ENCODE measurements at regions not wholly inside any gene's neighbourhood (a gene's known extent, or its start where the extent isn't known, plus 50 kb on each side); places are given as distances from the start of the nearest gene placed in this dataset.

GRCh38 chr6:81894306-81894705 is 141.8 kb upstream of the TENT5A start:
- no CpG with 5 or more reads among the region's 4 CpGs for whole genome bisulfite sequencing (ENCODE audit: extremely low coverage, insufficient coverage, insufficient read length)
- peak in 1 of 2 donors; percentile 28 for DNase-seq

GRCh38 chr6:81892891-81893290 is 140.4 kb upstream of the TENT5A start:
- Histone ChIP-seq H4K12ac (ENCODE audit: low read depth, low read length) (no peak overlapping the region), H4K91ac (ENCODE audit: low read depth, low read length) (no peak overlapping the region), H3K9ac (ENCODE audit: low read length) (no peak overlapping the region), H3K4me3 (ENCODE audit: low read depth, low read length) (no peak overlapping the region), H2AK5ac (ENCODE audit: low read length) (no peak overlapping the region), H3K27me3 (ENCODE audit: insufficient read depth, low read length) (no peaks in the 10 kb centered on the region), H3K36me3 (ENCODE audit: control insufficient read depth in 1 of 2, insufficient read depth in 2 of 2, low read length in 2 of 2) (no peaks in the 10 kb centered on the region), H3K4me2 (ENCODE audit: low read length) (no peak overlapping the region), H3K4me1 (ENCODE audit: control insufficient read depth in 1 of 2, insufficient read depth in 2 of 2, low read length in 2 of 2) (peaks cover 12 to 18% of the 10 kb centered on the region in 2 experiments), H4K8ac (ENCODE audit: low read depth, low read length) (no peak overlapping the region), H3K9me3 (ENCODE audit: insufficient read depth, low read depth, low read length) (no peaks in the 10 kb centered on the region), H3K79me2 (ENCODE audit: control insufficient read depth, insufficient read depth, low read length, poor library complexity) (peaks cover 3% of the 10 kb centered on the region), H2BK5ac (ENCODE audit: low read depth, low read length, poor library complexity) (no peak overlapping the region), H3K14ac (ENCODE audit: low read length) (no peak overlapping the region), H3K79me1 (ENCODE audit: low read length) (peaks cover 20% of the 10 kb centered on the region), H3K18ac (ENCODE audit: low read length) (no peak overlapping the region), H2BK120ac (ENCODE audit: insufficient read depth, low read length, poor library complexity) (no peak overlapping the region), H3K27ac (ENCODE audit: low read depth, low read length) (no peak overlapping the region), H3K4ac (ENCODE audit: low read depth, low read length) (no peak overlapping the region), H2AFZ (ENCODE audit: insufficient read depth, low read length, poor library complexity) (no peak overlapping the region), H3K23ac (ENCODE audit: low read length) (no peak overlapping the region), H2BK12ac (ENCODE audit: low read length) (no peak overlapping the region)
- no CpG with 5 or more reads among the region's 3 CpGs for WGBS (ENCODE audit: extremely low coverage, insufficient coverage, insufficient read length)
- DNase-seq: no peak

More at GRCh38 chr6:81894306-81894705, 141.8 kb upstream of the TENT5A start:
- Histone ChIP-seq H3K79me1 (ENCODE audit: low read length) (peaks cover 20% of the 10 kb centered on the region), H4K8ac (ENCODE audit: low read depth, low read length) (no peak overlapping the region), H3K4me1 (ENCODE audit: control insufficient read depth in 1 of 2, insufficient read depth in 2 of 2, low read length in 2 of 2) (peaks cover 13 to 15% of the 10 kb centered on the region in 2 experiments), H3K4ac (ENCODE audit: low read depth, low read length) (no peak overlapping the region), H2BK12ac (ENCODE audit: low read length) (no peak overlapping the region), H4K12ac (ENCODE audit: low read depth, low read length) (no peak overlapping the region), H3K9me3 (ENCODE audit: insufficient read depth, low read depth, low read length) (no peaks in the 10 kb centered on the region), H3K23ac (ENCODE audit: low read length) (no peak overlapping the region), H2BK120ac (ENCODE audit: insufficient read depth, low read length, poor library complexity) (peak overlapping the region; percentile 30), H3K36me3 (ENCODE audit: control insufficient read depth in 1 of 2, insufficient read depth in 2 of 2, low read length in 2 of 2) (no peaks in the 10 kb centered on the region), H2AFZ (ENCODE audit: insufficient read depth, low read length, poor library complexity) (no peak overlapping the region), H3K9ac (ENCODE audit: low read length) (no peak overlapping the region), H3K4me2 (ENCODE audit: low read length) (no peak overlapping the region), H3K27me3 (ENCODE audit: insufficient read depth, low read length) (no peaks in the 10 kb centered on the region), H3K4me3 (ENCODE audit: low read depth, low read length) (no peak overlapping the region), H4K91ac (ENCODE audit: low read depth, low read length) (no peak overlapping the region), H2AK5ac (ENCODE audit: low read length) (no peak overlapping the region), H3K27ac (ENCODE audit: low read depth, low read length) (no peak overlapping the region), H3K79me2 (ENCODE audit: control insufficient read depth, insufficient read depth, low read length, poor library complexity) (peaks cover 3% of the 10 kb centered on the region), H3K14ac (ENCODE audit: low read length) (no peak overlapping the region), H3K18ac (ENCODE audit: low read length) (no peak overlapping the region), H2BK5ac (ENCODE audit: low read depth, low read length, poor library complexity) (no peak overlapping the region)

GRCh38 chr6:81891874-81892273 is 139.4 kb upstream of the TENT5A start:
- H3K4me1 ChIP-seq (ENCODE audit: control insufficient read depth in 1 of 2, insufficient read depth in 2 of 2, low read length in 2 of 2): peaks cover 7 to 14% of the 10 kb centered on the region in 2 experiments
- H3K4ac ChIP-seq (ENCODE audit: low read depth, low read length): no peak overlapping the region
- H3K4me3 ChIP-seq (ENCODE audit: low read depth, low read length): no peak overlapping the region
- peak overlapping the region; percentile 49 for H3K14ac ChIP-seq (ENCODE audit: low read length)
- H4K91ac ChIP-seq (ENCODE audit: low read depth, low read length): peak overlapping the region; percentile 77
- H3K79me1 ChIP-seq (ENCODE audit: low read length): peaks cover 17% of the 10 kb centered on the region
- H3K9me3 ChIP-seq (ENCODE audit: insufficient read depth, low read depth, low read length): no peaks in the 10 kb centered on the region
- H3K23ac ChIP-seq (ENCODE audit: low read length): no peak overlapping the region
- H3K27ac ChIP-seq (ENCODE audit: low read depth, low read length): no peak overlapping the region
- no peaks in the 10 kb centered on the region for H3K36me3 ChIP-seq (ENCODE audit: control insufficient read depth in 1 of 2, insufficient read depth in 2 of 2, low read length in 2 of 2)
- H3K18ac ChIP-seq (ENCODE audit: low read length): no peak overlapping the region
- no peaks in the 10 kb centered on the region for H3K27me3 ChIP-seq (ENCODE audit: insufficient read depth, low read length)
- H4K12ac ChIP-seq (ENCODE audit: low read depth, low read length): no peak overlapping the region
- peaks cover 3% of the 10 kb centered on the region for H3K79me2 ChIP-seq (ENCODE audit: control insufficient read depth, insufficient read depth, low read length, poor library complexity)
- H2AK5ac ChIP-seq (ENCODE audit: low read length): peak overlapping the region; percentile 96
- peak overlapping the region; percentile 79 for H2BK12ac ChIP-seq (ENCODE audit: low read length)
- peak overlapping the region; percentile 60 for H2BK120ac ChIP-seq (ENCODE audit: insufficient read depth, low read length, poor library complexity)
- H3K4me2 ChIP-seq (ENCODE audit: low read length): no peak overlapping the region
- WGBS (ENCODE audit: extremely low coverage, insufficient coverage, insufficient read length): no CpG with 5 or more reads among the region's 5 CpGs
- no peak overlapping the region for H2BK5ac ChIP-seq (ENCODE audit: low read depth, low read length, poor library complexity)
- no peak for DNase-seq
- no peak overlapping the region for H3K9ac ChIP-seq (ENCODE audit: low read length)
- no peak overlapping the region for H4K8ac ChIP-seq (ENCODE audit: low read depth, low read length)
- H2AFZ ChIP-seq (ENCODE audit: insufficient read depth, low read length, poor library complexity): no peak overlapping the region

GRCh38 chr6:81890846-81891245 is 138.4 kb upstream of the TENT5A start:
- H4K8ac ChIP-seq (ENCODE audit: low read depth, low read length): no peak overlapping the region
- no peak overlapping the region for H2BK12ac ChIP-seq (ENCODE audit: low read length)
- H3K27ac ChIP-seq (ENCODE audit: low read depth, low read length): no peak overlapping the region
- no peak overlapping the region for H2BK120ac ChIP-seq (ENCODE audit: insufficient read depth, low read length, poor library complexity)
- no peak overlapping the region for H3K4me3 ChIP-seq (ENCODE audit: low read depth, low read length)
- H3K79me1 ChIP-seq (ENCODE audit: low read length): peaks cover 12% of the 10 kb centered on the region
- H3K9me3 ChIP-seq (ENCODE audit: insufficient read depth, low read depth, low read length): no peaks in the 10 kb centered on the region
- no peaks in the 10 kb centered on the region for H3K36me3 ChIP-seq (ENCODE audit: control insufficient read depth in 1 of 2, insufficient read depth in 2 of 2, low read length in 2 of 2)
- no peaks in the 10 kb centered on the region for H3K27me3 ChIP-seq (ENCODE audit: insufficient read depth, low read length)
- no peak overlapping the region for H3K4ac ChIP-seq (ENCODE audit: low read depth, low read length)
- no peak overlapping the region for H2AFZ ChIP-seq (ENCODE audit: insufficient read depth, low read length, poor library complexity)
- no peak overlapping the region for H2AK5ac ChIP-seq (ENCODE audit: low read length)
- H3K4me1 ChIP-seq (ENCODE audit: control insufficient read depth in 1 of 2, insufficient read depth in 2 of 2, low read length in 2 of 2): peaks cover 4 to 11% of the 10 kb centered on the region in 2 experiments
- no peak for DNase-seq
- no peak overlapping the region for H3K14ac ChIP-seq (ENCODE audit: low read length)
- no peak overlapping the region for H3K18ac ChIP-seq (ENCODE audit: low read length)
- H2BK5ac ChIP-seq (ENCODE audit: low read depth, low read length, poor library complexity): no peak overlapping the region
- H4K12ac ChIP-seq (ENCODE audit: low read depth, low read length): no peak overlapping the region
- peaks cover 3% of the 10 kb centered on the region for H3K79me2 ChIP-seq (ENCODE audit: control insufficient read depth, insufficient read depth, low read length, poor library complexity)
- no CpG with 5 or more reads among the region's 2 CpGs for WGBS (ENCODE audit: extremely low coverage, insufficient coverage, insufficient read length)
- no peak overlapping the region for H3K9ac ChIP-seq (ENCODE audit: low read length)
- H3K4me2 ChIP-seq (ENCODE audit: low read length): no peak overlapping the region
- H4K91ac ChIP-seq (ENCODE audit: low read depth, low read length): no peak overlapping the region
- H3K23ac ChIP-seq (ENCODE audit: low read length): no peak overlapping the region

Data from trophoblast cell (in vitro differentiated cells and primary cell).